ENCODE measurements at regions not wholly inside any gene's neighbourhood (a gene's known extent, or its start where the extent isn't known, plus 50 kb on each side); places are given as distances from the start of the nearest gene placed in this dataset.
A peak's percentile ranks its signal among the peaks of the same experiment; 100 is the strongest.

GRCh38 chr5:35438786-35439185, 178.9 kb upstream of the SPEF2 start:
- CTCF ChIA-PET, result no interaction called here
- ATAC-seq, result peak; percentile 26
- peaks cover 34 to 59% (median 51%) of the 10 kb centered on the region in 5 donors for H3K27me3 Mint-ChIP-seq

DNA sequence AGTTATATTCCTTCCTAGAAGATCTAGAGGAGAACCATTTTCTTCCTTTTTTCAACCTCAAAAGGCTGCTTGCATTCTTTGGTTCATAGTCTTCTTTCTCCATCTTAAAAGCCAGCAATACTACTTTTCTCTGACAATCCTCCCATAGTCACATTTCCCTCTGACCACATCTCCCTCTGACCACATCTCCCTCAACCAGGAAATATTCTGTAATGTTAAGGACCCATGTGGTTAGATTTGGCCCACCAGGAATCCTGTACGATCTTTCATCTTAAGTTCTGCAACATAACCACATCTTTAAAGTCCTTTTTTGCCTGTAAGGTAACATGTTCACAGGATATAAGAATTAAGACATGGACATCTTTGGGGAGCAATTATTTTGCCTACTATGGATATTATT, 179.4 kb upstream of the SPEF2 start:
- Histone ChIP-seq H3K27ac (ENCODE audit: low read depth, low read length) (no peak overlapping the region), H3K36me3 (ENCODE audit: control insufficient read depth in 2 of 3, insufficient read depth in 3 of 3, low read length in 3 of 3) (no peaks in the 10 kb centered on the region), H3K4me1 (ENCODE audit: control insufficient read depth in 2 of 2, insufficient read depth in 2 of 2, low read length in 2 of 2) (no peaks in the 10 kb centered on the region), H3K27me3 (ENCODE audit: control insufficient read depth in 2 of 2, insufficient read depth in 2 of 2, low read length in 2 of 2) (peaks cover 5 to 6% of the 10 kb centered on the region in 2 donors), H3K9me3 (ENCODE audit: control insufficient read depth in 2 of 3, low read length in 3 of 3) (no peaks in the 10 kb centered on the region), H3K4me3 (ENCODE audit: low read length) (no peak overlapping the region)
- ATAC-seq (no peak), DNase-seq (no peak)
- peaks cover 0 to 3% (median 0%) of the 10 kb centered on the region in 5 donors for H3K36me3 Mint-ChIP-seq
- CTCF ChIA-PET, result no interaction called here
- H3K27me3 Mint-ChIP-seq, result peaks cover 34 to 60% (median 48%) of the 10 kb centered on the region in 5 donors
- intact Hi-C loops (cut with micrococcal nuclease), result loop anchor here in 1 of 2 donors (5.0 kb wide), 1 partner anchor 489 kb away; no protein-coding TSS in a partner anchor
- no peak overlapping the region for H3K27ac Mint-ChIP-seq
- peaks cover 0 to 6% (median 0%) of the 10 kb centered on the region in 11 donors for H3K9me3 Mint-ChIP-seq
- POLR2A ChIA-PET, result no interaction called here
- H3K4me1 Mint-ChIP-seq, result peaks cover 0 to 4% (median 0%) of the 10 kb centered on the region in 7 donors
- H3K4me3 Mint-ChIP-seq, result no peak overlapping the region

More at GRCh38 chr5:35438786-35439185, 178.9 kb upstream of the SPEF2 start:
- Histone ChIP-seq H3K4me1 (ENCODE audit: control insufficient read depth in 2 of 2, insufficient read depth in 2 of 2, low read length in 2 of 2) (no peaks in the 10 kb centered on the region), H3K36me3 (ENCODE audit: control insufficient read depth in 2 of 3, insufficient read depth in 3 of 3, low read length in 3 of 3) (no peaks in the 10 kb centered on the region), H3K27ac (ENCODE audit: low read depth, low read length) (no peak overlapping the region), H3K9me3 (ENCODE audit: control insufficient read depth in 2 of 3, low read length in 3 of 3) (no peaks in the 10 kb centered on the region), H3K27me3 (ENCODE audit: control insufficient read depth in 2 of 2, insufficient read depth in 2 of 2, low read length in 2 of 2) (peaks cover 5 to 6% of the 10 kb centered on the region in 2 donors), H3K4me3 (ENCODE audit: low read length) (no peak overlapping the region)
- H3K4me1 Mint-ChIP-seq, result peaks cover 0 to 4% (median 0%) of the 10 kb centered on the region in 7 donors
- intact Hi-C loops (cut with micrococcal nuclease), result loop anchor here in 1 of 2 donors (5.0 kb wide), 1 partner anchor 489 kb away; no protein-coding TSS in a partner anchor
- DNase-seq, result no peak
- no peak overlapping the region for H3K4me3 Mint-ChIP-seq
- POLR2A ChIA-PET, result no interaction called here
- H3K9me3 Mint-ChIP-seq, result peaks cover 0 to 6% (median 0%) of the 10 kb centered on the region in 11 donors
- no peak overlapping the region for H3K27ac Mint-ChIP-seq
- H3K36me3 Mint-ChIP-seq, result peaks cover 0 to 3% (median 0%) of the 10 kb centered on the region in 5 donors

GRCh38 chr5:35436400-35437057, 181.1 kb upstream of the SPEF2 start:
- Mint-ChIP-seq H3K4me3 (no peak overlapping the region), H3K27me3 (peaks cover 38 to 57% (median 47%) of the 10 kb centered on the region in 5 donors), H3K36me3 (peaks cover 0 to 3% (median 0%) of the 10 kb centered on the region in 5 donors), H3K4me1 (peaks cover 0 to 4% (median 0%) of the 10 kb centered on the region in 7 donors), H3K27ac (no peak overlapping the region), H3K9me3 (peaks cover 0 to 6% (median 0%) of the 10 kb centered on the region in 11 donors)
- ChIA-PET CTCF (no interaction called here), POLR2A (no interaction called here)
- Histone ChIP-seq H3K4me3 (ENCODE audit: low read length) (no peak overlapping the region), H3K4me1 (ENCODE audit: control insufficient read depth in 2 of 2, insufficient read depth in 2 of 2, low read length in 2 of 2) (no peaks in the 10 kb centered on the region), H3K27ac (ENCODE audit: low read depth, low read length) (no peak overlapping the region), H3K9me3 (ENCODE audit: control insufficient read depth in 2 of 3, low read length in 3 of 3) (no peaks in the 10 kb centered on the region), H3K36me3 (ENCODE audit: control insufficient read depth in 2 of 3, insufficient read depth in 3 of 3, low read length in 3 of 3) (no peaks in the 10 kb centered on the region), H3K27me3 (ENCODE audit: control insufficient read depth in 2 of 2, insufficient read depth in 2 of 2, low read length in 2 of 2) (peaks cover 5 to 6% of the 10 kb centered on the region in 2 donors)
- no peak for DNase-seq
- no peak for ATAC-seq
- intact Hi-C loops (cut with micrococcal nuclease), result loop anchor here in 1 of 2 donors (5.0 kb wide), 1 partner anchor 491 kb away; no protein-coding TSS in a partner anchor

- H3K4me1 ChIP-seq (ENCODE audit: control insufficient read depth in 2 of 2, insufficient read depth in 2 of 2, low read length in 2 of 2), result no peaks in the 10 kb centered on the region
- peaks cover 0 to 2% of the 10 kb centered on the region in 2 donors for H3K27me3 ChIP-seq (ENCODE audit: control insufficient read depth in 2 of 2, insufficient read depth in 2 of 2, low read length in 2 of 2)
- no peak overlapping the region for H3K4me3 ChIP-seq (ENCODE audit: low read length)
- H3K36me3 Mint-ChIP-seq, result no peaks in the 10 kb centered on the region
- no peak overlapping the region for H3K27ac ChIP-seq (ENCODE audit: low read depth, low read length)
- H3K9me3 ChIP-seq (ENCODE audit: control insufficient read depth in 2 of 3, low read length in 3 of 3), result no peaks in the 10 kb centered on the region
- H3K4me1 Mint-ChIP-seq, result peaks cover 0 to 5% (median 0%) of the 10 kb centered on the region in 7 donors
- no peaks in the 10 kb centered on the region for H3K36me3 ChIP-seq (ENCODE audit: control insufficient read depth in 2 of 3, insufficient read depth in 3 of 3, low read length in 3 of 3)
- no peak overlapping the region for H3K4me3 Mint-ChIP-seq
- ATAC-seq (peak; percentile 54), DNase-seq (no peak)
- no peak overlapping the region for H3K27ac Mint-ChIP-seq
- intact Hi-C loops (cut with micrococcal nuclease), result no loop called here
- peaks cover 21 to 34% (median 25%) of the 10 kb centered on the region in 5 donors for H3K27me3 Mint-ChIP-seq
- peaks cover 0 to 4% (median 0%) of the 10 kb centered on the region in 11 donors for H3K9me3 Mint-ChIP-seq
- POLR2A ChIA-PET, result no interaction called here
- CTCF ChIA-PET, result no interaction called here
These were observed 187.1 kb upstream of the SPEF2 start for GRCh38 chr5:35430381-35431162.

DNA sequence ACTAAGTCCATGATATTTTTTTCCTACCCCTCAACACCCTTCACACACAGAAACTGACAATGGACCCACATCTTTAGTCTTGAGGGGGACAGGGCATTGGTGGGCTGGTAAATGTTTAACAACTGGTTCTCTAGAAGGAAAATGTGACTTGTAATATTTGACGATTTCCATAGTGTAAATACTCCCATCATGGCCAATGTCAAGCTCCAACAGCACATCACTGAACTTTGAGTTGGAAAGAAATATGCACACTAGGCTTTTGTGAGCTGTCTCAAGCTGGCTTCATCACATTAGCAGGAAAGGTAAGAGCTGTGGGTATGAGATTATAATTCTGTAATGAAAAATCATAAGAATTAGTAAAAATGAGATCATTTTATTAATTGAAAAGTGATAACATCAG, 189.9 kb upstream of the PRLR start:
- no peak for DNase-seq
- no peaks in the 10 kb centered on the region for H3K4me1 Mint-ChIP-seq
- Histone ChIP-seq H3K27ac (ENCODE audit: low read depth, low read length) (no peak overlapping the region), H3K36me3 (ENCODE audit: control insufficient read depth in 2 of 3, insufficient read depth in 3 of 3, low read length in 3 of 3) (no peaks in the 10 kb centered on the region), H3K4me3 (ENCODE audit: low read length) (no peak overlapping the region), H3K27me3 (ENCODE audit: control insufficient read depth in 2 of 2, insufficient read depth in 2 of 2, low read length in 2 of 2) (no peaks in the 10 kb centered on the region), H3K4me1 (ENCODE audit: control insufficient read depth in 2 of 2, insufficient read depth in 2 of 2, low read length in 2 of 2) (no peaks in the 10 kb centered on the region), H3K9me3 (ENCODE audit: control insufficient read depth in 2 of 3, low read length in 3 of 3) (no peaks in the 10 kb centered on the region)
- no peak overlapping the region for H3K4me3 Mint-ChIP-seq
- ChIA-PET CTCF (no interaction called here), POLR2A (no interaction called here)
- no peak for ATAC-seq
- peaks cover 0 to 2% (median 0%) of the 10 kb centered on the region in 11 donors for H3K9me3 Mint-ChIP-seq
- H3K27me3 Mint-ChIP-seq, result peaks cover 9 to 32% (median 25%) of the 10 kb centered on the region in 5 donors
- no peaks in the 10 kb centered on the region for H3K36me3 Mint-ChIP-seq
- intact Hi-C loops (cut with micrococcal nuclease), result loop anchor here in 1 of 2 donors (5.0 kb wide), 1 partner anchor 507 kb away; no protein-coding TSS in a partner anchor
- no peak overlapping the region for H3K27ac Mint-ChIP-seq

DNA sequence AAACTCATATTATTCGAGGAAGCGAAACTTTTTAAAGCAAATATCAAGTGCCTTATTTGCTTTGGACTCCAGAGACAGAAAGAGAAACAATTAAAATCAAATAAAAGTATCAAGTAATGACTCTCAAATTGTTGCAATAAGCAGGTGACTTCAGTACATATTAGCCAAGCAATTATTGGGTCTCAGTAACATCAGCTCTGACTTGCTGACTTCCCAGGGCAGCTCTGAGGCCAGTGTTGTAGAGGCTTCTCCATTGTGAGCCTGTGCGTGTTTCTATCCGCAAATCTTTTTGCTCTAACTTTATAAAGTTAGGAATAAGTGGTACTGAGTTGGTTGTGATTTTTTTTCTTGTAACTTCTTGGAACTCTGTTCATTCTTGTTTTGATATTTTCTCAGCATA, 186.8 kb upstream of the PRLR start:
- Mint-ChIP-seq H3K27me3 (peaks cover 3 to 19% (median 17%) of the 10 kb centered on the region in 5 donors), H3K9me3 (peaks cover 0 to 11% (median 3%) of the 10 kb centered on the region in 11 donors), H3K4me1 (no peaks in the 10 kb centered on the region), H3K27ac (no peak overlapping the region), H3K36me3 (no peaks in the 10 kb centered on the region), H3K4me3 (no peak overlapping the region)
- Histone ChIP-seq H3K36me3 (ENCODE audit: control insufficient read depth in 2 of 3, insufficient read depth in 3 of 3, low read length in 3 of 3) (no peaks in the 10 kb centered on the region), H3K4me3 (ENCODE audit: low read length) (no peak overlapping the region), H3K27ac (ENCODE audit: low read depth, low read length) (no peak overlapping the region), H3K27me3 (ENCODE audit: control insufficient read depth in 2 of 2, insufficient read depth in 2 of 2, low read length in 2 of 2) (no peaks in the 10 kb centered on the region), H3K4me1 (ENCODE audit: control insufficient read depth in 2 of 2, insufficient read depth in 2 of 2, low read length in 2 of 2) (no peaks in the 10 kb centered on the region), H3K9me3 (ENCODE audit: control insufficient read depth in 2 of 3, low read length in 3 of 3) (no peaks in the 10 kb centered on the region)
- POLR2A ChIA-PET, result no interaction called here
- ATAC-seq (no peak), DNase-seq (no peak)
- intact Hi-C loops (cut with micrococcal nuclease), result no loop called here
- CTCF ChIA-PET, result no interaction called here
